SK-N-SH (cell line): ENCODE measurements at regions not wholly inside any gene's neighbourhood (a gene's known extent, or its start where the extent isn't known, plus 50 kb on each side); places are given as distances from the start of the nearest gene placed in this dataset.

ENCODE experiments used
- CTCF ChIA-PET: fragments of 300-600, 350-600 bp; formaldehyde crosslinking; extraction: SDS; loops from one replicate; lab custom pipeline; 2021; lab: Yijun Ruan, JAX
- POLR2A ChIA-PET: fragments of 350-600 bp; sonication (Branson Sonifier 250); formaldehyde crosslinking; extraction: SDS; loops from one replicate; lab custom pipeline; 2020; ENCODE audit warnings: antibody characterized with exemption, inconsistent platforms; lab: Yijun Ruan, JAX
- DNase-seq: peaks from one replicate; pipeline ENCODE4 v3.0.0; 2012
- H2AFZ ChIP-seq: fragments of 200-600 bp; sonication (generic); 2 replicates; pipeline ENCODE4 v1.8.1; 2016; ENCODE audit warnings: antibody characterized with exemption, mild to moderate bottlenecking, low read depth
- H3F3A ChIP-seq: fragments of 200-600 bp; sonication (generic); replicated peaks from 2 replicates; pipeline ENCODE3; 2016; ENCODE audit warnings: antibody characterized with exemption, mild to moderate bottlenecking; ENCODE audit not compliant: insufficient read depth
- H3K27ac ChIP-seq, 2 experiments: fragments of 200-500 bp in 1 of 2; fragments of 200-600 bp in 1 of 2; sonication (Bioruptor generic) in 1 of 2; sonication (generic), shearing (Covaris generic) in 1 of 2; 2 replicates each; pipeline versions ENCODE4 v1.5.1 to v1.6.1; 2014 to 2016; ENCODE audit warnings: low read depth in 2 of 2, inconsistent platforms in 1 of 2, low read length in 1 of 2, mild to moderate bottlenecking in 1 of 2, mixed read lengths in 1 of 2
- H3K27me3 ChIP-seq: fragments of 200-600 bp; sonication (generic), shearing (Covaris generic); 2 replicates; pipeline ENCODE4 v1.6.1; 2016; ENCODE audit warnings: mixed run types; ENCODE audit not compliant: insufficient read depth
- H3K36me3 ChIP-seq, 2 experiments: fragments of 200-500 bp in 1 of 2; fragments of 200-600 bp in 1 of 2; sonication (Bioruptor generic) in 1 of 2; sonication (generic) in 1 of 2; replicated peaks in 1 of 2; 2 replicates each; pipeline versions ENCODE3 to v1.5.1; 2014 to 2016; ENCODE audit warnings: low read length in 1 of 2, mild to moderate bottlenecking in 1 of 2; ENCODE audit not compliant: insufficient read depth in 2 of 2, control insufficient read depth in 1 of 2
- H3K4me1 ChIP-seq, 2 experiments: fragments of 200-500 bp in 1 of 2; fragments of 200-600 bp in 1 of 2; sonication (Bioruptor generic) in 1 of 2; sonication (generic), shearing (Covaris generic) in 1 of 2; 2 replicates each; pipeline versions ENCODE4 v1.5.1 to v1.6.1; 2014 to 2016; ENCODE audit warnings: low read depth in 1 of 2, low read length in 1 of 2, mixed run types in 1 of 2; ENCODE audit not compliant: insufficient read depth in 2 of 2, control insufficient read depth in 1 of 2
- H3K4me2 ChIP-seq: fragments of 200-600 bp; sonication (generic), shearing (Covaris generic); 2 replicates; pipeline ENCODE4 v1.6.1; 2017; ENCODE audit warnings: mixed run types
- H3K4me3 ChIP-seq, 2 experiments: fragments of 200-500 bp in 1 of 2; fragments of 200-600 bp in 1 of 2; sonication (Bioruptor generic) in 1 of 2; sonication (generic), shearing (Covaris generic) in 1 of 2; 2 replicates each; pipeline versions ENCODE4 v1.5.1 to v1.8.1; 2014 to 2016; ENCODE audit warnings: low read depth in 2 of 2, inconsistent platforms in 1 of 2, low read length in 1 of 2, mild to moderate bottlenecking in 1 of 2, mixed read lengths in 1 of 2, moderate library complexity in 1 of 2
- H3K79me2 ChIP-seq: fragments of 200-600 bp; sonication (generic); 2 replicates; pipeline ENCODE4 v1.8.1; 2017; ENCODE audit warnings: mild to moderate bottlenecking; ENCODE audit not compliant: insufficient read depth
- H3K9ac ChIP-seq: fragments of 200-600 bp; sonication (generic); 2 replicates; pipeline ENCODE4 v1.6.1; 2017; ENCODE audit warnings: mixed run types
- H3K9me2 ChIP-seq: fragments of 200-600 bp; sonication (generic); 2 replicates; pipeline ENCODE4 v1.6.1; 2017; ENCODE audit warnings: mixed run types
- H3K9me3 ChIP-seq: fragments of 200-600 bp; sonication (generic); 2 replicates; pipeline ENCODE4 v1.6.1; 2017; ENCODE audit warnings: mixed run types, mild to moderate bottlenecking, moderate library complexity
- H4K20me1 ChIP-seq: fragments of 200-600 bp; sonication (generic); 2 replicates; pipeline ENCODE4 v1.6.1; 2017; ENCODE audit warnings: mild to moderate bottlenecking, mixed run types; ENCODE audit not compliant: insufficient read depth
- CHD2 ChIP-seq: fragments of 150-350 bp; IDR thresholded peaks from 2 replicates; pipeline ENCODE4 v1.6.1; 2018; ENCODE audit warnings: low read length; ENCODE audit not compliant: partially characterized antibody
- EP300 ChIP-seq, 2 experiments: IDR thresholded peaks; 2 replicates each; pipeline versions ENCODE4 v1.4.0 to v1.6.1; 2012; ENCODE audit warnings: borderline replicate concordance in 1 of 2, low read depth in 1 of 2, low read length in 1 of 2
- FOSL2 ChIP-seq: IDR thresholded peaks from 2 replicates; pipeline ENCODE4 v1.4.0; 2012; ENCODE audit warnings: low read depth, mild to moderate bottlenecking, moderate library complexity, borderline replicate concordance
- FOXJ3 ChIP-seq: sonication (generic); formaldehyde crosslinking; IDR thresholded peaks from 2 replicates; pipeline ENCODE4 v1.5.1; 2020; ENCODE audit warnings: mild to moderate bottlenecking, missing genetic modification reagents
- FOXM1 ChIP-seq: IDR thresholded peaks from 2 replicates; pipeline ENCODE4 v1.4.0; 2012; ENCODE audit warnings: low read depth, mild to moderate bottlenecking
- GATA2 ChIP-seq: sonication (generic); formaldehyde crosslinking; IDR thresholded peaks from 2 replicates; pipeline ENCODE4 v1.5.0; 2020; ENCODE audit warnings: mild to moderate bottlenecking, missing genetic modification reagents
- MXI1 ChIP-seq: IDR thresholded peaks from 2 replicates; pipeline ENCODE4 v1.6.1; 2012; ENCODE audit warnings: mild to moderate bottlenecking, low read depth, low read length, improper control_type of control experiment
- NFIC ChIP-seq: IDR thresholded peaks from 2 replicates; pipeline ENCODE4 v1.4.0; 2012; ENCODE audit warnings: borderline replicate concordance
- NRF1 ChIP-seq: IDR thresholded peaks from 2 replicates; pipeline ENCODE4 v1.6.1; 2012; ENCODE audit warnings: low read depth, mild to moderate bottlenecking, low read length
- POLR2AphosphoS5 ChIP-seq: IDR thresholded peaks from 2 replicates; pipeline ENCODE4 v1.6.1; 2012; ENCODE audit warnings: low read depth, low read length
- RCOR1 ChIP-seq: fragments of 150-350 bp; IDR thresholded peaks from 2 replicates; pipeline ENCODE4 v1.6.1; 2017; ENCODE audit warnings: antibody characterized with exemption, low read length
- SIN3A ChIP-seq: IDR thresholded peaks from 2 replicates; pipeline ENCODE4 v1.6.1; 2012; ENCODE audit warnings: low read depth, mild to moderate bottlenecking, low read length, moderate library complexity, borderline replicate concordance
- TAF1 ChIP-seq: IDR thresholded peaks from 2 replicates; pipeline ENCODE4 v1.6.1; 2012; ENCODE audit warnings: low read depth, mild to moderate bottlenecking, low read length, moderate library complexity, borderline replicate concordance
- TCF12 ChIP-seq: IDR thresholded peaks from 2 replicates; pipeline ENCODE4 v1.4.0; 2012
- WGBS: methylation state at CpG from one replicate; pipeline ENCODE4 v1.1.6; 2017; ENCODE audit warnings: low lambda C conversion rate; 5-methylcytosine and 5-hydroxymethylcytosine counted together
- TF ChIP-seq, protein P1 (sequence below): fragments of 150-350 bp; IDR thresholded peaks from 2 replicates; pipeline ENCODE4 v1.6.1; 2016; ENCODE audit warnings: mild to moderate bottlenecking, low read depth, low read length
- TF ChIP-seq, protein P2 (sequence below): IDR thresholded peaks from 2 replicates; pipeline ENCODE4 v1.6.1; 2012; ENCODE audit warnings: mild to moderate bottlenecking, low read depth, low read length, moderate library complexity
- TF ChIP-seq, protein P3 (sequence below): fragments of 200-600 bp; sonication (generic); IDR thresholded peaks from 2 replicates; pipeline ENCODE4 v1.6.1; 2017; ENCODE audit warnings: antibody characterized with exemption, mild to moderate bottlenecking, moderate library complexity
- TF ChIP-seq, protein P4 (sequence below): IDR thresholded peaks from 2 replicates; pipeline ENCODE4 v1.4.0; 2012; ENCODE audit warnings: low read depth
- TF ChIP-seq, protein P5 (sequence below): fragments of 150-350 bp; IDR thresholded peaks from 2 replicates; pipeline ENCODE4 v1.6.1; 2017; ENCODE audit warnings: antibody characterized with exemption, low read length, low read depth, borderline replicate concordance

DNA sequence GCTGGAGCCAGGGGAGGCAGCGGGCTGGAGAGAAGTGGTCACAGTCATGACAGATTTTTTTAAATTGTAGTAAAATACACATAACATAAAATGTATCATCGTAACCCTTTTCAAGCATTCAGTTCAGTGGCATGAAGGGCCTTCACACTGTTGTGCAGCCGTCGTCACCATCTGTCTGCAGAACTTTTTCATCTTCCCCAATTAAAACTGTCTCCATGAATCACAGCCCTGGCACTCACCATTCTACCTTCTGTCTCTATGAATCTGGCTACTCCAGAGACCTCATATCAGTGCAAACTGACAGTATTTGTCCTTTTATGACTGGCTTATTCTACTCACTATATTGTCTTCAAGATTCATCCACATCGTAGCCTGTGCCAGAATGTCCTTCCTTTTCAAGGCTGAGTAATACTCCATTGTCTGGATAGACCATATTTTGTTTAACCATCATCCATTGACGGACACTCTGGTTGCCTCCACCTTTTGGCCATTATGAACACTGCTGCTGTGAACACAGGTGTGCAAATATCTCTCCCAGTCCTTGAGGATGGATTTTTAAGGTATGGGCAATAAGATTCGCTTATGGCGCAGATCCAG lies 91.5 kb upstream of the NCOR2 start:
- H3K79me2 ChIP-seq: no peaks in the 10 kb centered on the region
- no peaks in the 10 kb centered on the region for H3K9me3 ChIP-seq
- no peak for TF ChIP-seq NFIC
- no peak for TF ChIP-seq FOXM1
- no peak for TF ChIP-seq RCOR1
- TF ChIP-seq, protein P1, sequence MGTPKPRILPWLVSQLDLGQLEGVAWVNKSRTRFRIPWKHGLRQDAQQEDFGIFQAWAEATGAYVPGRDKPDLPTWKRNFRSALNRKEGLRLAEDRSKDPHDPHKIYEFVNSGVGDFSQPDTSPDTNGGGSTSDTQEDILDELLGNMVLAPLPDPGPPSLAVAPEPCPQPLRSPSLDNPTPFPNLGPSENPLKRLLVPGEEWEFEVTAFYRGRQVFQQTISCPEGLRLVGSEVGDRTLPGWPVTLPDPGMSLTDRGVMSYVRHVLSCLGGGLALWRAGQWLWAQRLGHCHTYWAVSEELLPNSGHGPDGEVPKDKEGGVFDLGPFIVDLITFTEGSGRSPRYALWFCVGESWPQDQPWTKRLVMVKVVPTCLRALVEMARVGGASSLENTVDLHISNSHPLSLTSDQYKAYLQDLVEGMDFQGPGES: no peak
- H3K9ac ChIP-seq: no peak overlapping the region
- no peak overlapping the region for H2AFZ ChIP-seq
- CTCF ChIA-PET: interaction anchor here (1.2 kb wide), 1 partner anchor 99 kb away, joined by 3 read pairs; no protein-coding TSS in a partner anchor
- peaks cover 21 to 36% of the 10 kb centered on the region in 2 experiments; a peak in 2 of 4 replicates for H3K4me1 ChIP-seq
- peaks cover 21% of the 10 kb centered on the region for H3F3A ChIP-seq
- no peak overlapping the region for H3K4me3 ChIP-seq
- no peaks in the 10 kb centered on the region for H3K9me2 ChIP-seq
- no peak overlapping the region for H3K27ac ChIP-seq
- no peaks in the 10 kb centered on the region for H3K27me3 ChIP-seq
- H3K36me3 ChIP-seq: no peaks in the 10 kb centered on the region
- DNase-seq: no peak
- H4K20me1 ChIP-seq: no peaks in the 10 kb centered on the region
- H3K4me2 ChIP-seq: no peak overlapping the region
- POLR2A ChIA-PET: no interaction called here
- WGBS: 89% methylated on average over 8 of the region's 8 CpGs

DNA sequence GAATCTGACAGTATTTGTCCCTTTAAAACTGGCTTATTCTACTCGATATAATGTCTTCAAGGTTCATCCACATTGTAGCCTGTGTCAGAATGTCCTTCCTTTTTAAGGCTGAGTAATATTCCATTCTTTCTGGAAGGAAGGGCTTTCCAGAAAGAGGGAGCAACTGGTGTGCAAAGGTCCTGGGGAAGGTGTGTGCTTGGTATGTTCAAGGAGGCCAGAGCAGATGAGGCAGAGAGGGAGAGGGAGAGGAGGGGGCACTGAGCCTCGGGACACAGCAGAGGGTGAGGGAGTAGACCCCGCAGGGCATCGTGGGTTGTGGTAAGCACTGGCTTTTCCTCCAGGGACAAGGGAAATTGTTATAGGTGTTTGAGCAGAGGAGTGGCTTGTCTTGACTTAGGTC lies 90.9 kb upstream of the NCOR2 start:
- Histone ChIP-seq H2AFZ (no peak overlapping the region), H3K27ac (no peak overlapping the region), H3K36me3 (no peaks in the 10 kb centered on the region), H3K9me3 (no peaks in the 10 kb centered on the region), H3F3A (peaks cover 27% of the 10 kb centered on the region), H3K27me3 (no peaks in the 10 kb centered on the region), H3K4me1 (peaks cover 21 to 39% of the 10 kb centered on the region in 2 experiments; a peak in 2 of 4 replicates), H4K20me1 (no peaks in the 10 kb centered on the region), H3K9me2 (no peaks in the 10 kb centered on the region), H3K4me3 (no peak overlapping the region), H3K79me2 (no peaks in the 10 kb centered on the region), H3K4me2 (no peak overlapping the region), H3K9ac (no peak overlapping the region)
- DNase-seq: no peak
- CTCF ChIA-PET: no interaction called here
- POLR2A ChIA-PET: no interaction called here
- WGBS: 88% methylated on average over 4 of the region's 4 CpGs
- TF ChIP-seq POLR2AphosphoS5 (no peak), RCOR1 (no peak), FOSL2 (no peak), MXI1 (no peak), EP300 (IDR thresholded peaks at IDR 0.05; ENCODE audit: borderline replicate concordance in 1 of 2, low read depth in 1 of 2, low read length in 1 of 2) (no peak), CHD2 (no peak), FOXJ3 (CRISPR knock-in tag) (no peak), SIN3A (no peak), NRF1 (no peak), TCF12 (no peak), TAF1 (no peak), GATA2 (CRISPR knock-in tag) (no peak), FOXM1 (no peak), NFIC (no peak)
- TF ChIP-seq, protein P2, sequence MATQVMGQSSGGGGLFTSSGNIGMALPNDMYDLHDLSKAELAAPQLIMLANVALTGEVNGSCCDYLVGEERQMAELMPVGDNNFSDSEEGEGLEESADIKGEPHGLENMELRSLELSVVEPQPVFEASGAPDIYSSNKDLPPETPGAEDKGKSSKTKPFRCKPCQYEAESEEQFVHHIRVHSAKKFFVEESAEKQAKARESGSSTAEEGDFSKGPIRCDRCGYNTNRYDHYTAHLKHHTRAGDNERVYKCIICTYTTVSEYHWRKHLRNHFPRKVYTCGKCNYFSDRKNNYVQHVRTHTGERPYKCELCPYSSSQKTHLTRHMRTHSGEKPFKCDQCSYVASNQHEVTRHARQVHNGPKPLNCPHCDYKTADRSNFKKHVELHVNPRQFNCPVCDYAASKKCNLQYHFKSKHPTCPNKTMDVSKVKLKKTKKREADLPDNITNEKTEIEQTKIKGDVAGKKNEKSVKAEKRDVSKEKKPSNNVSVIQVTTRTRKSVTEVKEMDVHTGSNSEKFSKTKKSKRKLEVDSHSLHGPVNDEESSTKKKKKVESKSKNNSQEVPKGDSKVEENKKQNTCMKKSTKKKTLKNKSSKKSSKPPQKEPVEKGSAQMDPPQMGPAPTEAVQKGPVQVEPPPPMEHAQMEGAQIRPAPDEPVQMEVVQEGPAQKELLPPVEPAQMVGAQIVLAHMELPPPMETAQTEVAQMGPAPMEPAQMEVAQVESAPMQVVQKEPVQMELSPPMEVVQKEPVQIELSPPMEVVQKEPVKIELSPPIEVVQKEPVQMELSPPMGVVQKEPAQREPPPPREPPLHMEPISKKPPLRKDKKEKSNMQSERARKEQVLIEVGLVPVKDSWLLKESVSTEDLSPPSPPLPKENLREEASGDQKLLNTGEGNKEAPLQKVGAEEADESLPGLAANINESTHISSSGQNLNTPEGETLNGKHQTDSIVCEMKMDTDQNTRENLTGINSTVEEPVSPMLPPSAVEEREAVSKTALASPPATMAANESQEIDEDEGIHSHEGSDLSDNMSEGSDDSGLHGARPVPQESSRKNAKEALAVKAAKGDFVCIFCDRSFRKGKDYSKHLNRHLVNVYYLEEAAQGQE: no peak
- TF ChIP-seq, protein P3, sequence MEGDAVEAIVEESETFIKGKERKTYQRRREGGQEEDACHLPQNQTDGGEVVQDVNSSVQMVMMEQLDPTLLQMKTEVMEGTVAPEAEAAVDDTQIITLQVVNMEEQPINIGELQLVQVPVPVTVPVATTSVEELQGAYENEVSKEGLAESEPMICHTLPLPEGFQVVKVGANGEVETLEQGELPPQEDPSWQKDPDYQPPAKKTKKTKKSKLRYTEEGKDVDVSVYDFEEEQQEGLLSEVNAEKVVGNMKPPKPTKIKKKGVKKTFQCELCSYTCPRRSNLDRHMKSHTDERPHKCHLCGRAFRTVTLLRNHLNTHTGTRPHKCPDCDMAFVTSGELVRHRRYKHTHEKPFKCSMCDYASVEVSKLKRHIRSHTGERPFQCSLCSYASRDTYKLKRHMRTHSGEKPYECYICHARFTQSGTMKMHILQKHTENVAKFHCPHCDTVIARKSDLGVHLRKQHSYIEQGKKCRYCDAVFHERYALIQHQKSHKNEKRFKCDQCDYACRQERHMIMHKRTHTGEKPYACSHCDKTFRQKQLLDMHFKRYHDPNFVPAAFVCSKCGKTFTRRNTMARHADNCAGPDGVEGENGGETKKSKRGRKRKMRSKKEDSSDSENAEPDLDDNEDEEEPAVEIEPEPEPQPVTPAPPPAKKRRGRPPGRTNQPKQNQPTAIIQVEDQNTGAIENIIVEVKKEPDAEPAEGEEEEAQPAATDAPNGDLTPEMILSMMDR: no peak
- TF ChIP-seq, protein P4, sequence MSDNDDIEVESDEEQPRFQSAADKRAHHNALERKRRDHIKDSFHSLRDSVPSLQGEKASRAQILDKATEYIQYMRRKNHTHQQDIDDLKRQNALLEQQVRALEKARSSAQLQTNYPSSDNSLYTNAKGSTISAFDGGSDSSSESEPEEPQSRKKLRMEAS: no peak
- TF ChIP-seq, protein P5, sequence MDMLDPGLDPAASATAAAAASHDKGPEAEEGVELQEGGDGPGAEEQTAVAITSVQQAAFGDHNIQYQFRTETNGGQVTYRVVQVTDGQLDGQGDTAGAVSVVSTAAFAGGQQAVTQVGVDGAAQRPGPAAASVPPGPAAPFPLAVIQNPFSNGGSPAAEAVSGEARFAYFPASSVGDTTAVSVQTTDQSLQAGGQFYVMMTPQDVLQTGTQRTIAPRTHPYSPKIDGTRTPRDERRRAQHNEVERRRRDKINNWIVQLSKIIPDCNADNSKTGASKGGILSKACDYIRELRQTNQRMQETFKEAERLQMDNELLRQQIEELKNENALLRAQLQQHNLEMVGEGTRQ: no peak
